NCI-H524 (cell line): ENCODE measurements at regions not wholly inside any gene's neighbourhood (a gene's known extent, or its start where the extent isn't known, plus 50 kb on each side); places are given as distances from the start of the nearest gene placed in this dataset.
"Not testable (repeated sequence)": the region's sequence is repeated elsewhere in the genome, so short reads cannot be mapped to it uniquely, and the experiment has no call there.

Experiments used
- DNase-seq, 2 experiments: peaks; one replicate each; lab custom pipeline; 2025; lab: John Stamatoyannopoulos, UW

- DNase-seq: not testable (repeated sequence)
Measured at GRCh38 chr15:85264614-85265190, 115.7 kb upstream of the AKAP13 start.

GRCh38 chr15:85267158-85267857 is 113.1 kb upstream of the AKAP13 start:
- not testable (repeated sequence) for DNase-seq

- no peak for DNase-seq
Measured at GRCh38 chr15:85274315-85275050, 105.9 kb upstream of the AKAP13 start.

GRCh38 chr15:85276508-85276907 is 103.9 kb upstream of the AKAP13 start:
- DNase-seq: no peak

GRCh38 chr15:85276921-85277320 is 103.5 kb upstream of the AKAP13 start:
- no peak for DNase-seq

DNA sequence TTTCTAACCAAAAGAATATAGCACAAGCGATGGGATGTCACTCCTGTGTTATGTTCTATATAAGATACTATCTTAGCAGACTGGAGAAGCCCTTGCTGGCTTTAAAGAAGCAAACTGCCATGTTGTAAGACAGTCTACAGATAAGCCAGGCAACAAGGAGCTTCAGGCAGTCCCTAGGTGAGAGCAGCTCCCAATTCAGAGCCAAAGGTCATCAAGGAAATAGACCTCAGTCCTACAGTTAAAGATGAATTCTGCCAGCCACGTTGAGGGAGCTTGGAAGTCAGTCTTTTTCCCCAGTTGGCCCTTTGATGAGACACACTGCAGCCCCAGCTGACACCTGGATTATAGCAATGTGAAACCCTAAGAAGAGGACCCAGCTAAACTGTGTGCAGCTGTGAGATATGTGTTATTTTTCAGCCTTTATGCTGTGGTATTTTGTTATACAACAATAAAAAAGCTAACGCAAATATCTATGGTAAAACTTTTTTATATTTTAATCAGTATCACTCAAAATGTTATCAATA is 102.5 kb upstream of the AKAP13 start:
- DNase-seq: no peak

DNA sequence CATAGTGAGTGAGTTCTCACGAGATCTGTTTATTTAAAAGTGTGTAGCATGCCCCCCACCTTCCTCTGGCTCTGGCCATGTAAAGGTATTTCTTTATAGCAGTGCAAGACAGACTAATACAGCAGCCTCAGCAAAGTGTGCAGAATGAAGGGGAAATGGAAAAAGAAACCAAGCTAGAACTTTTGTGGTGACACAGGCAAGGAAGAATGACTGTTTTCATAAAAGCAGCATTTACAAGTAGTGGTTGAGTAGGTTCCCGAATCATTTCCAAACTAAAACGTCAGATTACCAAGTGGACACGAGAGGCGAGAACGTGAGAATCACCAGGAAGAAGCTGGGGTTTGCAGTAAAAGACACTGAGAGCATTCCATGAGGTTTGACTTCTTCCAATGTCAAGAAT is 100.2 kb upstream of the AKAP13 start:
- no peak for DNase-seq

- no peak for DNase-seq
Measured at GRCh38 chr15:85281293-85281882, 99.0 kb upstream of the AKAP13 start.

DNA sequence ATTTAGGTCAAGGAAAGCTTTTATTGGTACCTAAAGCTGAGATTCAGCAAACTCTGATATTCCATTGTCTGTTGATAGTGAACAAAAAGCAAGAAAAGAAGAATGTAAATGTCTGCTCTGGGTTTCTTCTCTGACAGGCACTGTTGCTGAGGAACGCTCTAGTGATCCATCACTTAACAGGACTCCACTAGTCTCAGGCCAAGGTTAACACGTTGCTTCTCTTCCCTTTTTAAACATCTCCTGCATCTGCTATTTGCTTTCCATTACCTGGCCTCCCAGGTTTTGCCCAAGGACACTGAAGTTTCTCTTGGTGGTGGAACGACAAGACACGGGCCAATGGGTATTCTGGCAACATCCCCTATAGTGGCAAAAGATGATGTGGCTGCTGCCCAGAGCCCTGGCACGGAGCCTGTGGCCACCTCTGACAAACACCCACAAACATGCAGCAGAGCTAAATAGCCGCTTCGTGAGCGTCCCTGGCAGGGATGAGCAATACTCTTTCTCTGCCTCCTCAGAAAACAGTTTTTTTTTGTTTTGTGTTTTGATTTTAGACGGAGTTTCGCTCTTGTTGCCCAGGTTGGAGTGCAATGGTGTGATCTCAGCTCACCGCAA is 97.8 kb upstream of the AKAP13 start:
- DNase-seq: no peak

- DNase-seq: not testable (repeated sequence)
Measured at GRCh38 chr15:85283815-85284214, 96.6 kb upstream of the AKAP13 start.

- DNase-seq: no peak
Measured at GRCh38 chr15:85284497-85284896, 95.9 kb upstream of the AKAP13 start.

GRCh38 chr15:85289677-85290365 is 90.6 kb upstream of the AKAP13 start:
- DNase-seq: peak; percentile 58 to 74

GRCh38 chr15:85292583-85292982 is 87.8 kb upstream of the AKAP13 start:
- DNase-seq: not testable (repeated sequence)

- peak; percentile 85 to 89 for DNase-seq
Measured at GRCh38 chr15:85296615-85297402, 83.6 kb upstream of the AKAP13 start.

DNA sequence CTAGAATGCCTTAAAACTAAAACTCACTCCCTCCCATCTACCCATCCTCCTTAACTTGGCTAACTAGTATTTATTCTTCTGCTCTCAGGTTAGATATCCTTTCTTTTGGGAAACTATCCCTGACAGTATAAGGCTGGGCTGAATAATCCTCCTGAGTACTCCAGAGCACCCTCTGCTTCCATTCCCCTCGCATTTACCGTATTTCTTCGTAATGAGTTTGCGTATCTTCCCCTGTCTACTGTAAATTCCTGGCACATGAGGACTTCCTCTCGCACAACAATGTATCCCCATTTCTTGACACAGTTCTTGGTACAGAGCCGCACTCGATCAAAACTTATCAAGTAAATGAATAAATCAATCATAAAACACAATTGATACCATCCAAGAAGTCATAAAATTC is 82.9 kb upstream of the AKAP13 start:
- peak in 1 of 2 experiments; percentile 44 for DNase-seq

GRCh38 chr15:85298366-85298765 is 82.0 kb upstream of the AKAP13 start:
- DNase-seq: no peak

GRCh38 chr15:85298941-85299340 is 81.5 kb upstream of the AKAP13 start:
- no peak for DNase-seq

- no peak for DNase-seq
Measured at GRCh38 chr15:85302271-85302670, 78.1 kb upstream of the AKAP13 start.

- no peak for DNase-seq
Measured at GRCh38 chr15:85305050-85305449, 75.4 kb upstream of the AKAP13 start.

DNA sequence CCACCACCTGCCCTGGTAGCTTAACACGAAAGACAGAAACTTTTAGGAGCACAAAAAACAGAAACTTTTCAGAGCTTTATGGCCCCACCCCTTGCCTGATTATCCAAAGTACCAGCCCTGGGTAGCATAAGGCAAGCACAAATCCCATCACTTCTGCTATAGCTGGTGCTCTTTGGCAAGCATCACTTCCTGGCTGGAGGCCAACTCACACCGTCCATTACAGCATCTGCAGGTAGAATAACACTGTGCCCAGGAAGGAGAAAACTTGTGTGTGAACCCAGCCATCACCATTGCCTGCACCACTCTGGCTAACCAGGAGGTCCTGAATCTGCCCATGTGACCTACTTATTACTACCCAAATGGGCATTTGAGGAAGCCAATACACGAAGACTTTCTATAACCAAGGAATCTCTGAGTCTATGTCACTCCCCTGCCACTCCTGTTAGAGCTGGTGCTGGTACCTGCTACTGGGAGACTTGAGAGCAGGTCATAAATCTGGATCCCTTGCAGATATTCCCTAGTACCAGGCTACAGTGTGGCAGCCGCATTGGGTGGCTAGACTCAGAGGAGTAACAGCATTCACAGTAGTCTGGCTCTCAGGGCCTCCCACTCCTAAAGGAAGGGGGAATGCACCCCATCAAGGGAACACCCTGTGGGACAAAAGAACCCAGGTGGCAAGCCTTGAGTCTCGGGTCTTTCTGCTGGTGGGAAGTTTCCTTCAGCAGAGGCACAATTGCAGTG is 73.3 kb upstream of the AKAP13 start:
- peak; percentile 16 to 54 for DNase-seq
